HG03280 (cell line): ENCODE measurements at regions not wholly inside any gene's neighbourhood (a gene's known extent, or its start where the extent isn't known, plus 50 kb on each side); places are given as distances from the start of the nearest gene placed in this dataset.

Source experiments
- ATAC-seq: cut with Tn5 transposase; IDR thresholded peaks from one replicate; pipeline ENCODE4 v1.9.1; 2021; ENCODE audit warnings: mild to moderate bottlenecking, moderate library complexity; ENCODE audit not compliant: unreplicated experiment

DNA sequence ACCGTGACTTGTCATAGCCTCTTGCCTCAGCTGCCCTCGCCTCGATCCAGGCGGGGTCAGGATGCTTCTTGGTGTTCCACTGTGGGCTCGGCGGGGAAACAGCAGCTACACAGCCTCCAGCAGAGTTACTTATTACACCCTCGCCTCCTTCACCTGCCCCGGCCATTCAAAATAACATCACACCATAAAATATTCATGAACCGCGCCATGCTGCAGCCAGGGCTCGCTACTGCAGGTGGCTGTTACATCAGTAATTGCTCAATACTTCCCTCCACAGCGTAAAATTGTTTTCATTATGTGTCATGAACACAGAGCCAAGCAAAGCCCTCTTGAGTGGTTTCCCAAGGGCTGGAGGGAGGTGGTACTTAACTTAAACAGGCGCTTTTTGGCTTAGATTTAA, 241.5 kb upstream of the SP8 start:
- ATAC-seq: no peak

DNA sequence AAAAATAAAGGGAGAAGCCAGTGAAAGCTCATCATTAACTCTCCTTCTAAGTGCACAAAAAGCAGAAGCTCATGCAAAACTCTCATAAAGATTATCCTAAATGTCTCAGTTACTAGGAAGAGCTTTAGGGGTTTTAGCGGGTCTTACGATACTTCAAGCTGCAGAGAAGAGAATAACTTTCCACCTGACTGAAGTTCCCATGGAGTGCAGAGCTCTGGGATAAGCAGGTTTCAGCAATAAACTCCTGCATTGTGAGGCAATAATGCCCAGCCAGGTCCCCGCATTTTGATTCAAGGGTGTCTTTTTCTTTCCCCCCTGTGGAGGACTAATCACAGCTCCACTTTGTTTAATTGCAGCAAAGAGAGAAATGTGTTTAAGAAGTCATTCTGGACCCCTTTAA, 241.9 kb upstream of the SP8 start:
- no peak for ATAC-seq

- no peak for ATAC-seq
Measured at GRCh38 chr7:21029006-21029405, 242.3 kb upstream of the SP8 start.

DNA sequence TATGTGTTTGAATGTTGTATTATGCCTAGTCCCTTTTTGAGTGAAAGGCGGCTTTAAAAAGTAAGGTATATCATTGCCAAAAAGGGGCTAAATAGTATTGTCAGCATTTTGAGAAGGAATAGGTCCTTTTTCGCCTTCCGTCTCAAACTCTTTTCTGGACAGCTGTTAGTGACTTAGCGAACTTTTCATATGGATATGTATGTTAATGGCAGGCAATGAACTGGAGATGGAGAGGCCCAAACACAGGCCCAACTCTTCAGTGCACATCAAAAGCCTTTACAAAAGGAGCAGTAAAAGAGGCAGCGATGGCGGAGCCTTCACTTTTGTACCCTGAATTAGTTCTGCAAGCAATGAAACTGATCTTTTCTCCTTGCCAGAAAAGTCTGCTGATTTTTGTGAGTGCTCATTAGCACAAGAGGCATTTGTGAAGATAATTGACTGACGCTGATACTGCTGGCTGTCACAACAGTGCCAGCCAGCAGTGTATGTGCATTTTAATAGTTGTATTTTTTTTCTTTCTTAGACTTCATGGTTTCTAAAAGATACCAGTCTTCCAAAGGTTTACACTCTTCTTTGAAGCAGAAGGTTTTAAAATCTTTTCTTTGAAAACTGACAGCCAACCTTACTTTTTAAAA, 243.7 kb upstream of the SP8 start:
- no peak for ATAC-seq

- ATAC-seq: no peak
Measured at GRCh38 chr7:21041252-21041651, 254.6 kb upstream of the SP8 start.

GRCh38 chr7:21041666-21042065, 255.0 kb upstream of the SP8 start:
- ATAC-seq: no peak

DNA sequence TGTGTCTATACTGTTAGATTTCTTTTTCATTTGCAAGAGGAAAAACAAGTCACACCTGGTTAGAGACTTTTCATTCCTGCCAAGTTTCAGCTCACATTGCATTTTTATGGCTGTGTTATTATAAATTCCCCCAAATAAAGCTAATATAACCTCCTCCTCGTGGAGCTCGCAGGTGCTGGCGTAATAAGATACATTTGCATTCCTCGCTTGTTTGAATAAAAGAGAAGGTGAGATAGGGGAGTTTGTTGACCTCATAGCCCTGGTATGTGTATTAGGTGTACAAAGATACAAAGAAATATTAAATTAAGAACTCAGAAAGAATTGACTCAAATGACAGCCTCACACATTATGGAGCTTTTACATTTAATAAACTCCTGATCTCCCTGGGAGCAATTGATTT, 257.7 kb upstream of the SP8 start:
- ATAC-seq: no peak

DNA sequence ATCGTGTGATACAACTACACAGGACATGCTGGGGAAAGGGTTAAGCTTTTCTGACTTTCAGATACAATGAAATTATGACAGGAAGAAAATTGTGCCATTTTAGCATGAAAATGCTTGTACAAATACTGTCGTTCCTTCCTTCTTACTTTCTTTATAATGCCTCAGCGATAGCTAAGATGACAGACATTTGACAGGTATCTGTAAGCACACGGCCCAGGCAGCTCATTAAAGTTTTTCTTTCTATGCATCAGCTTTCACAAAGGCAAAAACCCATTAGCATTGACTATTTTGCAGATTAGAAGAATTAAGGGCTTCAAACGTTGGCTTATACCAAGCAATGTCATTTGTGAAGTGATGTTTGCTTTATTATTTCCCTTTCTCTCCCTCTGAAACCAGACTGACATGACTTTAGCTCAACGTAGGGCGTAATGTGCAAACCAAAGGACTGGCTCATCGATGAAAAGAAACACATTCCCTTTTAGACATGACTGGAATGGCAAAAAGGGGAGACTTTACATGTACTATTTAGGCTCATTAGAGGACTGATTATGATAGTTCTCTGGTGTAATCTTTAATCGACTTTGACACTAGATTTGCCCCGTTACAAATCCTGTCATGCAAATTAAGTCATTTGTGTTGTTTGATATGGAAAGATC, 258.4 kb upstream of the SP8 start:
- no peak for ATAC-seq

DNA sequence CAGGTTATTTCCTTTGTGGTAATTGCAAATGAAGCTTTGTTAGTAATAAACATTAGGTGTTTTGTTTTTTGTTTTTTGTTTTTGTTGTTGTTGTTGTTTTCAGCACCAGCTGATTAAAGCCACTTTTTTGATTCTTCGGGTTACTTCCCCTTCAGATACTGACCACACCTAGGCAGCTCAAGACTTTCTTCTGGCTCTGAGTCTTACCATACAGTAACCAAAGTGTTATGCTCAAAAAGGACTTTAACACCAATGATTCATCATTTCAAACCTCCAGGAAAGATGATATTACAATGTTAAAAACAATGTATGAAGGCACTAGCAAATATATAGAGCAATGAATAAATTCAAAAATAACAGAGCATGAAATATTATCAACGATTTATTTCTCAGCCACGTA, 265.2 kb upstream of the SP8 start:
- ATAC-seq: no peak

DNA sequence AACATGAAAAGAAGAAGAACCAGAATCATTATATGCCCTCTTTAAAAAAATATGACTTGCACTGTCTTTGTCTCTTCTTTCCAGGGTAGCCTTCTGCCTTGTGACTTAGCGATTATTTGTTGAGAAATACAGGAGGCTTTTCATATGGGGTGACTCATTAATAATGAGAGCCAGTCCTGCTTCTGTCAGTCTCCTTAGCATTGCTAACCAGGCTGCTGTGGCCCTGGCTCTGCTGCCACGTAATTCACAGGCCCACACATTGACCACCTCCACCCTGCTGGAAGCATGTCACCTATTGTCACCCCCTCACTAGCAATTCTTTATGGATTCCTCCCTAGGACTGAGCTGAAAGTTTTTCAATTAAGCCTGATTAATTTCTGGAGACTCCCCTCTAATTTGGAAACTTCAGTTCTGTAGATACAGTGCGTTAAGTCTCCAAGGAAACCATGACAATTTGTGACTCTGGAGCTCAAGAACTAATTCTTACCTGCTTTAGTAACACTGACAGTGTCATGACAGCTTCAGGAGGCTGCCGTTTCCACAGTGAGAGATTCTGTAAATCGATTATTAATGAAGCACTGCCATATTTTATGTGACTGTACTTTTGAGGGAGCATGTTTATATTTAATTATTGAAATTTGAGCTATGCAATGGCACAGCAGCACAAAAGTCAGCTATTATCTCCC, 267.9 kb upstream of the SP8 start:
- no peak for ATAC-seq

DNA sequence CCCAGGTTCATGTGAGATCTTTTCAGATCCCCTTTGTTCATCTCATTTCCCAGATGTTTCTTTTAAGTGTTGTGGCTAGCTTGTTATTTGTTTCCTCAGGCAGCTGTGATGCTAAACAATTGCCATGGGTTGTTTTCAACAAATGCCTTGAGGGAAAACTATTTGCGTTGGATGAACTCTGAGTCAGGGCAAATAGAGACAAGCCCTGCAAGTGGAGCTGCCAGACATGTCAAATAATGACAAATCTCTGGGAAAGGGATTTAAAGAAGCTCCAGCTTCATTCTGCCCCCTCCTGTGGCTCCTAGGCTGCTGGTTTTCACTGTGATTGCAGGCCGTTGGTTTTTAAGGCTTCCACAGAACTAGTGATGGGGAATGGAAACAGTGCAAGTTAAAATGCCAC, 272.4 kb upstream of the SP8 start:
- no peak for ATAC-seq

DNA sequence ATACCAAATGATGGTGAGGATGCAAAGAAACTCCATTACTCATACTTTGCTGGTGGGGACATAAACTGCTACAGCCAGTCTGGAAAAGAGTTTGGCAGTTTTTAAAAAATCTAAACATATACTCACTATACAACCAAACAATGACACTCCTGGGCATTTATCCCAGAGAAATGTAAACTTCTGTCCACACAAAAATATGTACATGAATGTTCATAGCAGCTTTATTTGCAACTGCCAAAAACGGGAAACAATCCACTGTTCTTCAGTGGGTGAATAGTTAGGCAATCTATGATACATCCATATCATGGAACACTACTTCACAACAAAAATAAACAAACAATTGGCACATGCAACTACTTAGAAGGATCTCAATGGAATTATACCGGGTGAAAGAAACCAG, 276.4 kb upstream of the SP8 start:
- no peak for ATAC-seq

GRCh38 chr7:21064698-21065648, 278.3 kb upstream of the SP8 start:
- no peak for ATAC-seq

DNA sequence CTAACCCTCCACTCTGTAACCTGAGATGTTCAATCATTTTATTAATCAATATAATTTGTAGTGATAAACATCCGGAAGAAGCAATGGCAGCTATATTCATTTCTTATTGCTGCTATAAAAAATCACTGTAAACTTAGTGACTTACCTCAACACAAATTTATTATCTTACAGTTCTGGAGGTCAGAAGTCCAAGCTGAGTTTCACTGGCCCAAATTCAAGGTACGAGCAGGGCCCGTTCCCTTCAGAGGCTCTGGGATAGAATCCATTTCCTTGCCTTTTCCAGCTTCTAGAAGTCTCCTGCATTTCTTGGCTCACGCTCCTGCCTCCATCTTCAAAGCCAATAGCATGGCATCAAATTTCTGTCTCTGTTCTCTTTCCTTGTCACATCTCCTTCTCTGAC, 279.5 kb upstream of the SP8 start:
- ATAC-seq: no peak

- no peak for ATAC-seq
Measured at GRCh38 chr7:21067216-21067615, 280.5 kb upstream of the SP8 start.

GRCh38 chr7:21070571-21071090, 283.9 kb upstream of the SP8 start:
- ATAC-seq: no peak

DNA sequence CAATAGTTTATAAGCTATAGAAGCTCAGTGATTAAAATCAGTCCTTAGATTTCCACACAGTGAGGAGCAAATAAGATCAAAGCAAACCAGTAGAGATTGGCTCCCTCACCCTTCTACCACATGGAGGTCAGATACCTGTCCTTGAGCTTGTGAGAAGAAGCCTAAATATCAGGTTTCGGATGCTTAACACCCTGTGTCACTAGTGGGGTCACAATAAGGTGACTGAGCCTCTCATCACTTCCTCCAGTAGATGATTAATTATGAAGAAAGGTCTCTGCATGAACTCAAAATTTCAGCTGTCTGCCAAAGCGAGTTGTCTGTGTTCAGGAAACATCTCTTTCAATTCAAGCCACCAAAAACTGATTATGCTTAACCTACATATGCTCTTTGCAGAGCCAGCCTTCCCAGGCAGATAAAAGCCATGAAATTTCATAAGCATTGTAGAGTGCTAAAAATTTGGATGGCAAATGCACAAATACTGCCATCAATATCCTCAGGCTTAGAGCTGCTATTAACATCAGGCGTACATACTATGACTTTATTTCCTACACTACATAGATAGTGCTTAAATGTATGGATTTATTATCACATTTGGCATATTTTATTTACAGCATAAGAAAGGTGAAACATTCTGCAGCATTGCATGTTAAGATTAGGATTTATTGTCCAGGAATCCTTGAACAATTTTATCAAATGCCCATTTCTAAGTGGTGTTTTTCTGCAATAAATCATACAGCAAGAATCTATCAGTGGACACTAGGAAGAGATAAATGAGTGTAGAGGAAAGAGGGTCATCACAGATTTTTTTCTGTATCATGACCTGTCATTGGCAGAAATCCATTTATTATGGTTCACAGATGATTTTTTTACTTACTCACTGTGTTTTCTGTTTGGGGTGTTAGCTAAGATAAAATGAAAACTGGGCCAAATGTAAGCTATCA, 285.1 kb upstream of the SP8 start:
- no peak for ATAC-seq

DNA sequence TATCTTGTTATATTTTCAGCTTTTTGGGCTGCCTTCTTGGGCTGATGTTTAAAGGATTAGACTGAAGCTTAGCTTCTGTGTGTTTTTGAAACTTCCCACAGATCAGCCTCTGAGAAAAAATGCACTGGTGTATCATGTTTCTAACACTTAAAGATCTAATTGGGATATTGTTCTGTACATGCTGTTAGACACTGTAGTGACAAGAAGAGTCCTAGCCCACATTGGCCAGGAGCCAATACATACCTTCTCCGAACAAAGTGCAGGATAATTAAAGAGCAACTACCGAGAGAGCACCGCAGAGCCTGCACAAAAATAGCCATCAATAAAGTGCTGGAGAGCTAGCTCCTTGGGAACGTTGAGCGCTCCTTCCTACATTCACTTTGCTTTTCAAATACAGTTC, 289.4 kb upstream of the SP8 start:
- no peak for ATAC-seq

- ATAC-seq: no peak
Measured at GRCh38 chr7:21076574-21076973, 289.9 kb upstream of the SP8 start.

DNA sequence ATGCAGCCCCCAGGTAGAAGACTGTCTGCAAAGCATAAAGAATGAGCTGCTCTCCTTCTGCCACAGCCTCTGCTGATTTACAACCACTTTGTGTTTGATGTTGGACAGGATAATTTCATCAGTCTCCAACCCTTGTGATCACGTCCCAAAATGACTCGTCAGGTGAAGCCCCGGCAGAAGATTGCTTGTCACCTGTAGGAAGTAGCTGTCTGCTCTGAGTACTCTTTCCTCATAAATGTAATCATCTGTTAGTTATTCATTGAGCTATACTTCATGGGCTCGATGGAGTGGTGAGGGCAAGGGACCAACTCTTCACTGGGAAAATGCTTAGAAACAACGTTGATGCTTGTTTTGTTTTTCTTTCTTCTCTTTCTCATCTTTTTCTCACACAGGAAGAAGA, 290.9 kb upstream of the SP8 start:
- no peak for ATAC-seq
